ENCODE measurements at regions not wholly inside any gene's neighbourhood (a gene's known extent, or its start where the extent isn't known, plus 50 kb on each side); places are given as distances from the start of the nearest gene placed in this dataset.
"Not testable (repeated sequence)": the region's sequence is repeated elsewhere in the genome, so short reads cannot be mapped to it uniquely, and the experiment has no call there.

- WGBS, 2 donors: 86 to 95% methylated on average over 2 of the region's 2 CpGs
- intact Hi-C loops (cut with DNase I): no loop called here
- no peaks in the 10 kb centered on the region for H3K9me3 ChIP-seq
Observed at GRCh38 chr6:37078814-37079213, 73.4 kb downstream of the FGD2 start.

DNA sequence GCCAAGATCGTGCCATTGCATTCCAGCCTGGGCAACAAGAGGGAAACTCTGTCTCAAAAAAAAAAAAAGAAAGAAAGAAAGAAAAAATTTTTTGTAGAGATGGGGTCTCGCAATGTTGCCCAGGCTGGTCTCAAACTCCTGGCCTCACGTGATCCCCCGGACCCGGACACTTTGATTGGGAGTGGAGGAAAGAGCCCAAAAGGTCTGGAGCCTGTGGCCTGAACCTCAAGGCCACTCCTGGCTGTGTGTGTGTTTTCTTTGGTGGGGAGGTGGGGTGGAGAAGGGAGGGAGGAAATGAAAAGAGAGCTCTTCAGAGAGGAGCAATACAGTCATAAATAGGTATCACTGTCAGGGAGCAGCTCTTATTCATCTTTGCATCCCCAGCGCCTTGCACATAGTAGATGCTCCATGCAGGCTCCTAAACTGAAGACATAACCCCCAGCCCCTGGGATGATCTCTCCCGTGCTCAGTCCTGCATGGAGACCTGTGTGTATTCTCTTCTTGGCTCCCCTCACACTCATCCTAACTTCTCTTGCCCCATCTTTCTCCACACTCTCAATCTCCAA is 75.7 kb downstream of the FGD2 start:
- Histone ChIP-seq H3K27ac (no peak overlapping the region), H3K4me1 (no peaks in the 10 kb centered on the region), H3K4me3 (replicated peaks in 1 of 3) (no peak overlapping the region), H3K9me3 (no peaks in the 10 kb centered on the region), H3K36me3 (no peaks in the 10 kb centered on the region), H3K27me3 (no peaks in the 10 kb centered on the region)
- no peak for DNase-seq
- no peak for TF ChIP-seq POLR2A (IDR thresholded peaks at IDR 0.05)
- TF ChIP-seq, protein P1, sequence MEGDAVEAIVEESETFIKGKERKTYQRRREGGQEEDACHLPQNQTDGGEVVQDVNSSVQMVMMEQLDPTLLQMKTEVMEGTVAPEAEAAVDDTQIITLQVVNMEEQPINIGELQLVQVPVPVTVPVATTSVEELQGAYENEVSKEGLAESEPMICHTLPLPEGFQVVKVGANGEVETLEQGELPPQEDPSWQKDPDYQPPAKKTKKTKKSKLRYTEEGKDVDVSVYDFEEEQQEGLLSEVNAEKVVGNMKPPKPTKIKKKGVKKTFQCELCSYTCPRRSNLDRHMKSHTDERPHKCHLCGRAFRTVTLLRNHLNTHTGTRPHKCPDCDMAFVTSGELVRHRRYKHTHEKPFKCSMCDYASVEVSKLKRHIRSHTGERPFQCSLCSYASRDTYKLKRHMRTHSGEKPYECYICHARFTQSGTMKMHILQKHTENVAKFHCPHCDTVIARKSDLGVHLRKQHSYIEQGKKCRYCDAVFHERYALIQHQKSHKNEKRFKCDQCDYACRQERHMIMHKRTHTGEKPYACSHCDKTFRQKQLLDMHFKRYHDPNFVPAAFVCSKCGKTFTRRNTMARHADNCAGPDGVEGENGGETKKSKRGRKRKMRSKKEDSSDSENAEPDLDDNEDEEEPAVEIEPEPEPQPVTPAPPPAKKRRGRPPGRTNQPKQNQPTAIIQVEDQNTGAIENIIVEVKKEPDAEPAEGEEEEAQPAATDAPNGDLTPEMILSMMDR (IDR thresholded peaks at IDR 0.05): no peak
- 78 to 80% methylated on average over 7 of the region's 7 CpGs for WGBS, 2 donors
- intact Hi-C loops (cut with DNase I): no loop called here

More at GRCh38 chr6:37078814-37079213, 73.4 kb downstream of the FGD2 start:
- H3K27me3 ChIP-seq: no peaks in the 10 kb centered on the region
- TF ChIP-seq, protein P1 (IDR thresholded peaks at IDR 0.05): no peak
- no peak for TF ChIP-seq POLR2A (IDR thresholded peaks at IDR 0.05)
- no peak for DNase-seq
- H3K27ac ChIP-seq: no peak overlapping the region
- H3K4me1 ChIP-seq: no peaks in the 10 kb centered on the region
- no peak overlapping the region for H3K4me3 ChIP-seq (replicated peaks in 1 of 3)
- no peaks in the 10 kb centered on the region for H3K36me3 ChIP-seq

GRCh38 chr6:37082390-37083130 is 77.1 kb downstream of the FGD2 start:
- intact Hi-C loops (cut with DNase I): no loop called here
- H3K4me1 ChIP-seq: no peaks in the 10 kb centered on the region
- H3K4me3 ChIP-seq (replicated peaks in 1 of 3): no peak overlapping the region
- H3K27me3 ChIP-seq: no peaks in the 10 kb centered on the region
- no peak for DNase-seq
- no peaks in the 10 kb centered on the region for H3K36me3 ChIP-seq
- H3K9me3 ChIP-seq: no peaks in the 10 kb centered on the region
- H3K27ac ChIP-seq: no peak overlapping the region
- no peak for TF ChIP-seq POLR2A (IDR thresholded peaks at IDR 0.05)
- TF ChIP-seq, protein P1 (IDR thresholded peaks at IDR 0.05): no peak
- WGBS, 2 donors: 95 to 96% methylated on average over 17 of the region's 17 CpGs

DNA sequence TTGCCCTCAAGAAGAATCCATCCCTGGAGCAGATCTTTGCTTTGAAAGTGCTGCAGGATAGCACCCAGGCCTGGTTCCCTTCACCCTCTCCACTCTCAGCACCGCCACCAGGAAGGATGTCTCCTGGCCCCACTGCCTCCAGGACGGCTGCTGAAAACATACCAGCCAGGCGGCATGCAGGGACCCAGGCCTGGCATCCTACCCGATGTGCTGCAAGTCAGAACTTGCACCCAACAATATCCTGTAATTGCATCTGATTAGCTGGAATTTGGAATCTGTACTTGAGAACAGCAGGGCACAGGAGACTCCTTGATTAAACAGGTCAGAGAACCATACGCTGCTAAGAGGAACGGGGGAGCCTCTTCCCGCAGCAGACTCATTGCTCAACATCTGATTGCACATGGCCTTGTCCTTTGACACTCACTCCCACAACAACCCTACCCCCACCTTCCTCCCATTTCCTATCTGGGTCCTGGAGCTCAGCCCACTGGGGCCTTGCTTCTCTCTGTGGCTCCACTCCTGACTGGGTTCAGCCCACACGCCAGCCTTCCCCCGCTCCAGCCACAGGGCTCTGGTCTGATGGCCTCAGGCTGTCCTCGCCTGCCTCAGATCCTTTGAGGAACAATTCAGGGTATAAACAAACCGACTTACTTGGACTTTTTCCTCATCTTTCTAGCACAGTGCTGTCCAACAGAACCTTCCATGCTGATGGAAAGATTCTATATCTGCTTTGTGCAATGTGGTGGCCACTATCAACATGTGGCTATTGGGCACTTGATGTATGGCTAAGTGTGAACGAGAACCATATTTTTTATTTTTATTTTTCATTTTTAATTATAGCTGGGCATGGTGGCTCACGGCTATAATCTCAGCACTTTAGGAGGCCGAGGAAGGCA is 78.0 kb downstream of the FGD2 start:
- WGBS, 2 donors: 84 to 90% methylated on average over 14 of the region's 14 CpGs
- Histone ChIP-seq H3K27ac (no peak overlapping the region), H3K9me3 (no peaks in the 10 kb centered on the region), H3K36me3 (no peaks in the 10 kb centered on the region), H3K4me3 (replicated peaks in 1 of 3) (no peak overlapping the region), H3K27me3 (no peaks in the 10 kb centered on the region), H3K4me1 (no peaks in the 10 kb centered on the region)
- no peak for TF ChIP-seq POLR2A (IDR thresholded peaks at IDR 0.05)
- TF ChIP-seq, protein P1 (IDR thresholded peaks at IDR 0.05): no peak
- intact Hi-C loops (cut with DNase I): no loop called here
- DNase-seq: peak; percentile 43 to 49

DNA sequence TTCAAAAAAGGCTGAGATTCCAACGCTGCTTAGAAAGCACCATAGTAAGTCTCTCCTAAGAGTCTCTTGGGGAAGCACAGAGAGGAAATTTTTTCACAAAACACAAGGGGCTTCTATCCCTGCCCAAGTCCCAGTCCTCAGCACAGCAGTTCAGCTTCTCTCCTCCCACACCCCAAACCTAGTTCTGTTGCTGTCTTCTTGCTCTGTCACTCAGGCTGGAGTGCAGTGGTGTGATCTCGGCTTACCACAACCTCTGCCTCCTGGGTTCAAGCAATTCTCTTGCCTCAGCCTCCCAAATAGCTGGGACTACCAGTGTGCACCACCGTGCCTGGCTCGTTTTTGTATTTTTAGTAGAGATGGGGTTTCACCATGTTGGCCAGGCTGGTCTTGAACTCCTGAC is 79.2 kb downstream of the FGD2 start:
- DNase-seq; intact Hi-C loops (cut with DNase I): not testable (repeated sequence)

More for the DNA sequence above, 79.2 kb downstream of the FGD2 start:
- 95 to 97% methylated on average over 4 of the region's 4 CpGs for WGBS, 2 donors
- not testable (repeated sequence) for H3K27ac ChIP-seq; H3K9me3 ChIP-seq; H3K36me3 ChIP-seq; H3K27me3 ChIP-seq; H3K4me1 ChIP-seq; H3K4me3 ChIP-seq (replicated peaks in 1 of 3)

All from thyroid gland (tissue), 4 donors.